Muscle of back (tissue), 3 donors: ENCODE measurements at regions not wholly inside any gene's neighbourhood (a gene's known extent, or its start where the extent isn't known, plus 50 kb on each side); places are given as distances from the start of the nearest gene placed in this dataset.

ENCODE experiments used
- DNase-seq, 3 donors: peaks; one replicate each; pipeline versions ENCODE4 v3.0.0 to v3.0.0-alpha.2; 2013

DNA sequence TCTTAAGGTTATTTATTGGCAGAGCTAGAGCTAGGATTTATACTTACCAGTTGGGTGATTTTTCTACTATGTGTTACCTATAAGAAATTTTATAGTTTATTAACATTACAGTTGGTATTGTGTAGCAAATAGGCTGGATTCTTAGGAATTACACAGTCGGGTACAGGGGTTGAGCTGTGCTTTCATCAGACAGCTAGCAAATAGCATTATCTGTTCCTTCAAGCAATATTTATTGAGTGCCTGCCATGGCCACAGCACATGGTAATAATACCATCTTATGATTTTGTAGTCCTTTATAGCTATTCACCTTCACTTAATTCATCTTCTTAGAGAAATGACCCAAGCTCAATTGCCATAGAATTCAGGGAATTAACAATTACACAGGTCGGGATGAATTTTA lies 109.4 kb upstream of the PACRGL start:
- no peak for DNase-seq

GRCh38 chr4:20591571-20591970 lies 108.7 kb upstream of the PACRGL start:
- peak in 1 of 3 donors; percentile 7 for DNase-seq

DNA sequence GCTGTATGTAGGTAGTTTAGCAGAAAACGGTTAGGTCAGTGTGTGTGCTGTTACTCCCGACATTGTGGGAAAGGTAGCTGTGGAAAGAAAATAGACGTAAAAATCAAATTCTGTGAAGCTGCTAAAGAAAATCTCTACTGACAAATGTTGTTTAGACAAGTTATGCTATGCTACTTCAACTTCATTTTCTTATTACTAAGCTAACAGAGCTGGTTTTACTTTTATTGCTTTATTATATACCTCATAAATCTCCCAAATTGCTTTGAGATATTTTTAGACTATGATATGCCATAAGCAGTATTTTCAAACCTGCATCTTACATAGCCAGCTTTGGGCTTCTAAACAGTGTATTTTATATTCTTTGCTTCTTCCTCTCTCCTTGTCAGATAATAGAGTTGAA lies 108.2 kb upstream of the PACRGL start:
- peak in 1 of 3 donors; percentile 5 for DNase-seq

DNA sequence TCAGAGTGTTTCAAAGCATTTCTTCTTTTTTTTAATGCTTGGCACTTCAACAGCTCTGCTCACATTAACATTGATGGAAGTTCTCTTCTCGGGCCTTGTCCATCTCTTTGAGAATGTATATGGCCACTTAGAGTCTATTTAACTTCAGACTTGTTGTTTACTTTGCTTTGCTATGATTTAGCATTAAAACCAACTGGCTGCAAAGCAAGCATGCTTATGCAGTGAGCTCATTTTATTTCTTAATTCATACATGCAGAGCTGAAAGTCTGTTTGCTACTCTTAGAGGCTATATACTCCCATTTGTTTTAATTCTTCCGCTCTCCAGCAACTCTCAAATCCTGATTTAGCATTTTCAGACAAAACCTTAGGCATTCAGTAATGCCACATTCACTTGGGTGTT lies 107.6 kb upstream of the PACRGL start:
- peak in 1 of 3 donors; percentile 16 for DNase-seq

DNA sequence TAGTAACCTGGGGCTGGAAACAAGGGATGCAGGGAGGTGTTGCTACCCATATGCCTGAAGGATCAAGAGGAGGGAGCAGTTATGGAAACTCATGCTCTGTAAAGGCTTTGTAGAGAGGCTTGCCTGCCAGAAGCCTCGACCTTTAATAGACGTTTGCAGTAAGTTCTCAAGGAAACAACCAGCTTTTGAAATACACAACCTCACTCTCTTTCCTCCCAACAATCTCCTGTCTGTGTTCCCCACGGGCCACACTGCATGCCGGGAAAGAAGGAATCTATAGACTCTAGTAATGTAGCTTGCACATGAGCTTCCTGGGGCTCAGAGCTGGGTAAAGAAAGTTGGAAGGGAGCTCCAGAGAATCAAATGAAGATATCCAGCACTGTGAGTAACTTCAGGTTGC lies 101.6 kb upstream of the PACRGL start:
- no peak for DNase-seq

GRCh38 chr4:20603671-20604313 lies 96.5 kb upstream of the PACRGL start:
- DNase-seq: no peak

DNA sequence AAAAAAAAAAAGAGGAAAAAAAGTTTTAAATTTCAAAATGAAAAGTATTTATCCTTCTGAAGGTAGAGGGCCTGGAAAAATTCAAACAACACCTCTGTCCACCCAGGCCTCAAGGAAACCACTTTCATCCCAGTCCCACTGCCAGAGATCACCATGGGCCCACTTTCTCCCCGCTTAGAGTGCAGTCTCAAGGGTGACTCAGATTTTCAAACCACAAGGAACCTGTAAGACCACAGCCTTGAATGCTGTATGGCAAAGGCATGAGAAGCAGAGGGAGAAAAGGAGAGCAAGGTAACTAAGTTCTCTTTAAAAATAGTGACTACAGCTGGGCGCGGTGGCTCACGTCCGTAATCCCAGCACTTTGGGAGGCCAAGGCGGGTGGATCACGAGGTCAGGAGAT lies 87.9 kb upstream of the PACRGL start:
- DNase-seq: no peak

DNA sequence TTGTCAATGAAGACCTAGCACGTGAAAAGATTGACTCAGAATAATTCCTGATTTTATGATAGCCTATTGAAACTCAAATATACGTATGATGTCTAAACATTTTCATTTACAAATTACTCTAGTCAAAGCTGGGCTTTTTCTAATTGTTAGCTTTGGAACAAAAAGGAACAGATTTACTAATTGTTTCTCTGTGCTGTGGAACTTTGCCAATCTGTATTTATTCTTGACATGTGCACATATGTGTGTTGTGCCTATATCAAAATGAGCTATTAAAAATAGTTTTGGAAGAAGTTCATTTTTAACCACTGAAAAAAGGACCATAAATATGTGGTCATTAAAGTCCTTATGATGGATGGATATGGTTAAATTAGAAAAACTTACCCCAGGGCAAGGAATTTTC lies 85.4 kb upstream of the PACRGL start:
- DNase-seq: no peak

- no peak for DNase-seq
These were observed 84.6 kb upstream of the PACRGL start for GRCh38 chr4:20615486-20616260.

DNA sequence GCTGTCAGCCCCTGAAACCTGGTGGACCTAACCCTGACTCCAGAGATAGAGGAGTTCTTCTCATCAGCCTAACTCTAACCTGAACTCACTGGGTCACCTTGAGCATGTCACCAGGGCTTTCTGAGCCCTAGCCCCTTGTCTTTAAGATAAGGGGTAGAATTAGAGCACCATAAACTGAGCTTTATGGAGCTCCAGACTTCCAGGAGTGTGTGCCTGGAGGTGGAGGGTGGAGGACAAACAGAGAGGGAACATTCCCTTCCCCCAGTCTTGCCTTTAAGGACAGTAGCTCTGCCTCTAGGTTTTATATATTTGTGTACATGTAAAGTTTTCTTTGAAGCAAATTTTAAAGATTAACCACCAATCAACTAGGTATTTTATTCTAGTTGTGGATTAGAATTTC lies 83.9 kb upstream of the PACRGL start:
- no peak for DNase-seq

DNA sequence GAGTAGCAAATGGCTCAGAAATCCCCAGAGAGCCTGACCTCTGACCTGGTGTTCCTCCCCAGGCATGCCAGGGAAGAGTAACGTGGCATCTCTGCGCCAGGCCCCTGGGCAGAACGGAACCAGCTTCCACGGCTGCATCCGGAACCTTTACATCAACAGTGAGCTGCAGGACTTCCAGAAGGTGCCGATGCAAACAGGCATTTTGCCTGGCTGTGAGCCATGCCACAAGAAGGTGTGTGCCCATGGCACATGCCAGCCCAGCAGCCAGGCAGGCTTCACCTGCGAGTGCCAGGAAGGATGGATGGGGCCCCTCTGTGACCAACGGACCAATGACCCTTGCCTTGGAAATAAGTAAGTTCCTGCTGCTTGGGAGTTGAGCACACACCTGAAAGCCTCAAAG lies 83.4 kb upstream of the PACRGL start:
- no peak for DNase-seq

- peak; percentile 39 to 85 (median 67) for DNase-seq
These were observed 82.4 kb upstream of the PACRGL start for GRCh38 chr4:20617678-20618396.

DNA sequence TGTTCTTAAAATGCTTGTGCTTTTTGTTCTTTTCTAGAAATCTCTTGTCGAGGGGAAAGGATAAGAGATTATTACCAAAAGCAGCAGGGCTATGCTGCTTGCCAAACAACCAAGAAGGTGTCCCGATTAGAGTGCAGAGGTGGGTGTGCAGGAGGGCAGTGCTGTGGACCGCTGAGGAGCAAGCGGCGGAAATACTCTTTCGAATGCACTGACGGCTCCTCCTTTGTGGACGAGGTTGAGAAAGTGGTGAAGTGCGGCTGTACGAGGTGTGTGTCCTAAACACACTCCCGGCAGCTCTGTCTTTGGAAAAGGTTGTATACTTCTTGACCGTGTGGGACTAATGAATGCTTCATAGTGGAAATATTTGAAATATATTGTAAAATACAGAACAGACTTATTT lies 81.5 kb upstream of the PACRGL start:
- peak in 1 of 3 donors; percentile 41 for DNase-seq

DNA sequence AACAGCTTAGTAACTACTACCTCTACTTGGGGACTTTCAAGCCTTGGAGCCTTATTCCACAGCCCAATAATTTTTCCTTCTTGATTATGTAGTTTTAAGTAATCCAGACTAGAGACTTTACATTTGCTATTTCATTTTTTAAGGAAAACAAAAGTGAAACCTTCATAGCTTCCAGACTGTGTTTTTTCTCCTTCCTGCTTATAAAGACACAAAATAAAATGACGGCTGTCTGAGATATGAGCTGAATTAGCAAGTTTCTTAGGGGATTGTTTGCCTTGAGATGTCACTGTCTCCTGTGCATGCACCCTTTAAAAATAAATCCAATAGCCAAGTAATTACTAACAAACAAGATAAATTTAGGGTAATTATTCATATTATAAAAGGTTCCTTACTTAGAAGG lies 78.8 kb upstream of the PACRGL start:
- DNase-seq: no peak

DNA sequence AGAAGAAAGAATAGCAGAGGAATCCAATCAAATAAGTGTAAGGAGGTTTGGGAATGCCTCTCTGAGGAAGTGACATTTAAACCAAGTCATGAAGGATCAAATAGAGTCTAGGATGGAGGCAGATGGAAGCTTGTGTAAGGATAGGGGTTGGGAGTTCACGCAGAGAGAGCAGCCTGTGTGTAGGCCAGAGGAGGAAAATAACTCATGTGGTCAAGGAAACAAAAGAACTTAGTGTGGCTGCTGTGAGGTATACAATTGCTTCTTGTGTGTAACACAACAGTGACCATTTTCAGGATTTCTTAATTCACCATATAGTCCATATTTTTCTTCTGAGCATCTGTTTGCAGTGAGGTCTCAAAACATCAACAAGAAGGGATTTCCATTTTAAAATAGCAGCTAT lies 77.6 kb upstream of the PACRGL start:
- no peak for DNase-seq

DNA sequence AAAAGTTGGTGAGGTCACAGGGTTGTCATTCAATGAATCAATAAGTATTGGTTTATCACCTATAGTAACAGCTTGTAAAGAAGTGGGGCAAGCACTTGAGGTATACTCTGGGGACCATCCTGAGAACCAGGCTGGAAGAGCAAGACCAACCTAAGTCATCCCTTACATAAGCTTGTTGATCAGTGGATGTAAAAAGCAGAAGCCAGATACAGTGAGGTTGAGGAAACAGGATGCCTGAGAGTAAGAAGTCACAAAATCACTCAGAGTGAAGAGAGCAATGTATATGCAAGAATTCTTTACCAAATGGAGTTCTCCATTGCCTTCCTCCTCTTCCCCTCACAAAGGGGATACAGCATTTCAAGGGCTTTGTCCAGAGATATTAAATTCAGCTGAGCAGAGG lies 76.3 kb upstream of the PACRGL start:
- DNase-seq: no peak

DNA sequence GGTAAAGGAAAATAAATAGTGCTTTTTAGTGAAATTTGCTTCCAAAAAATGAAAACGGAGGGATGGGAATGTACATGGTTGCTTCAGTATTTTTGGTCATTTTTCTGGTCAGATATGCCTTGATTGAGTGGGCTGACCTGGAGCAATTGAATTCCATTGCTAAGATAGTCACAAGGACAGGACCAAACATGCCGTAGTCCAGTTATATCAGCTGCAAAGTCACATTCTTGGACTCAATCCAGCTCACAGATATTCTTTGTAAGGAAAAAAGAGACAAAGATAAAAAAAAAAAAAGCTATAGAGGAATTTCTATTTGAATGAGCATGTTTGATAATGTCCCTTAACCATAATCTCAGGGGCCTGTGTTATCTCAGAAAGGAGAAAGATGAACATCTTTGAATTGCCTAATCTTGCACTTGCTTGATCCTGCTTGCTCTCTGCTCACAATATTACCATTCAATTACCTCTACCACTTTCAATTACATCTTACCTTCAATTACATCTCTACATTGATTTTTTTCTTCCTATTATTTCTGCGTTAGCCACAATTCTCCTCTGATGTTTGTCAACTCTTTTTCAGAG lies 75.4 kb upstream of the PACRGL start:
- no peak for DNase-seq

- no peak for DNase-seq
These were observed 74.8 kb upstream of the PACRGL start for GRCh38 chr4:20625426-20625825.

DNA sequence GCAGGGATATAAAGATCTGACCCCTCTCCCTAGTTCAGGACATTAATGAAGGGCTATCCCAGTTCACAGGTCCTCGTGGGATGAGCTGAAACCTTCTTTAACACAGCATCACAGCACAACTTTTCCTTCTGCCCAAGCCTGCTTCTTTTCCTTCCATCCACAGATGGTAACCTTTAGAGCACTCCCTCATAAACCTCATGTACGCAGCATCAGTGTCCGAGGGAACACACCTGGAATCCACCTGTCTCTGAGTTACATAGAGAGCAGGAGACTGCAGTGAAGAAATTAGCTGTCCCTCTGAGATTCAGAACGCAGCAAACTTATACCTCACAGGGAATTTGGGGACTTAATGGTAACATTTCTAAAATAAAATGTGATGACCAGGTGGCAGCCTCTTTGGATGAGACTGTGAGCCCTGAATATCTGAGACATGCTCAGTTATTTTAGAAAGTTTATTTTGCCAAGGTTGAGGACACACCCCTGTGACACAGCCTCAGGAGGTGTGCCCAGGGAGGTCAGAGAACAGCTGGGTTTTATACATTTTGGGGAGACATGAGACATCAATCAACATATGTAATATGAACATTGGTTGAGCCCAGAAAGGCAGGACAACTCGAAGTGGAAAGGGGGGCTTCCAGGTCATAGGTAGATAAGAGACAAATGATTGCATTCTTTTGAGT lies 73.8 kb upstream of the PACRGL start:
- no peak for DNase-seq

DNA sequence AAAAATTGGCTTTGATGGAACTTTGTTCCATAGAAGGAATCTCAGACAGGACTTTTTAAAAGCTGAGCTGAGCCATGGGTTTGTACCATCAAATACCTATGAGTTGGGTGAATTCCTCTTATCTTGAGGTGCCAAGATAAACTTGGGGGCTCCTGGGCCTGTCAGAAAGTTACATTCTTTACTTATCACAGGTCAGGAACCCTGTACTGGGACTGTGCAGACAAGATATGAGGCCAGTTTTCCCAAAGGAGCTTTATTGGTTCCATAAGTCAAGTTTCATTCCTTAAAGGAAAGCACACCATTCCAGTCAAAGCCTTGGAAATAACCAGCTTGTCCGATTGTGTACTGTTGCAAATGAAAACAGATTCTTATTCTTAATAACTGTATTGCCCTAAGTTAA lies 72.4 kb upstream of the PACRGL start:
- no peak for DNase-seq

DNA sequence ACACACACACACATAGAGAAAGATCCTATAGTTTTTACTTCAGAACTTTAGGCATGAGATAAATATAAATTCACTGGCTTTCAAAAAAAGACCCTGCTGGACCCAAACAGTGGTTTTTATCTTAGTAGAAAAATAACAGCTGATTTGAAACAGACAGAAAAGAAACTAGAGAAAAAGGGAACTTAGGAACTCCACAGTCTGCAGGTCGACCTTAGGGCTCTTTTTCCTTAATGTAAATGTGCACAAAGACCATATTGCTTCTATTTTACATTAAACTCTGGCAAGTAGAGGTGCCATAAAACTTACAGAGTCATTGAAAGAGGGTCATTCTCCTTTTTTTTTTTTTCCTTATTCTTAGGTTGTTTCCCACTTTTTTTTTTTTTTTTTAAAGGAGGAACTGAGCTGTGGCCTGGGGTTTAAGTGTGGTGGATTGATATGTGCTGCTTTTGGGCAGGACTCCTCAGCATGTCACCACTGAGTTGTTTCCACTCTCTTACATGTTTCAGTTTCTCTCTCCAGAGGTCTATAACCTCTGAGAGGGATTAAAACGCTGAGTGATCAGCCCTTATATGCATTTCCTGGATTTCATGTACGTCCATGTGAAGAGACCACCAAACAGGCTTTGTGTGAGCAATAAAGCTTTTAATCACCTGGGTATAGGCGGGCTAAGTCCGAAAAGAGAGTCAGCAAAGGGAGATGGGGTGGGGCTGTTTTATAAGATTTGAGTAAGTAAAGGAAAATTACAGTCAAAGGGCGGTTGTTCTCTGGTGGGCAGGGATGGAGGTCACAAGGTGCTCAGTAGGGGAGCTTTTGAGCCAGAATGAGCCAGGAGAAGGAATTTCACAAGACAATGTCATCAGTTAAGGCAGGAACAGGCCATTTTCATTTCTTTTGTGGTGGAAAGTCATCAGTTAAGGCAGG lies 70.8 kb upstream of the PACRGL start:
- DNase-seq: no peak
